HG03565 (cell line): ENCODE measurements at regions not wholly inside any gene's neighbourhood (a gene's known extent, or its start where the extent isn't known, plus 50 kb on each side); places are given as distances from the start of the nearest gene placed in this dataset.

Source experiments
- ATAC-seq: cut with Tn5 transposase; IDR thresholded peaks from one replicate; pipeline ENCODE4 v1.9.1; 2021; ENCODE audit warnings: mild to moderate bottlenecking, moderate library complexity; ENCODE audit not compliant: unreplicated experiment

GRCh38 chr5:163770625-163771024, 265.2 kb downstream of the MAT2B start:
- no peak for ATAC-seq

GRCh38 chr5:163772241-163772640, 266.8 kb downstream of the MAT2B start:
- ATAC-seq = no peak

- ATAC-seq = no peak
These were observed 267.2 kb downstream of the MAT2B start for GRCh38 chr5:163772644-163773043.

GRCh38 chr5:163773226-163773625, 267.8 kb downstream of the MAT2B start:
- no peak for ATAC-seq

GRCh38 chr5:163789870-163790269, 284.5 kb downstream of the MAT2B start:
- no peak for ATAC-seq

- ATAC-seq = no peak
These were observed 285.1 kb downstream of the MAT2B start for GRCh38 chr5:163790497-163790896.

- no peak for ATAC-seq
These were observed 289.6 kb downstream of the MAT2B start for GRCh38 chr5:163794993-163795392.

GRCh38 chr5:163807781-163808180, 302.4 kb downstream of the MAT2B start:
- ATAC-seq = no peak

- ATAC-seq = no peak
These were observed 304.1 kb downstream of the MAT2B start for GRCh38 chr5:163809473-163809872.

GRCh38 chr5:163813900-163814299, 308.5 kb downstream of the MAT2B start:
- ATAC-seq = no peak

GRCh38 chr5:163815240-163815791, 309.9 kb downstream of the MAT2B start:
- ATAC-seq = no peak

GRCh38 chr5:163821142-163821541, 315.7 kb downstream of the MAT2B start:
- no peak for ATAC-seq

GRCh38 chr5:163822548-163822947, 317.1 kb downstream of the MAT2B start:
- ATAC-seq = no peak

- ATAC-seq = no peak
These were observed 320.2 kb downstream of the MAT2B start for GRCh38 chr5:163825661-163826060.

GRCh38 chr5:163826201-163826600, 320.8 kb downstream of the MAT2B start:
- ATAC-seq = no peak

- ATAC-seq = no peak
These were observed 326.7 kb downstream of the MAT2B start for GRCh38 chr5:163832155-163832554.

GRCh38 chr5:163838738-163839137, 333.3 kb downstream of the MAT2B start:
- ATAC-seq = no peak

GRCh38 chr5:163846512-163846911, 341.1 kb downstream of the MAT2B start:
- ATAC-seq = no peak

GRCh38 chr5:163855754-163856153, 350.3 kb downstream of the MAT2B start:
- ATAC-seq = no peak

GRCh38 chr5:163861670-163862069, 356.3 kb downstream of the MAT2B start:
- no peak for ATAC-seq

- ATAC-seq = no peak
These were observed 361.9 kb downstream of the MAT2B start for GRCh38 chr5:163867324-163867723.

GRCh38 chr5:163867738-163868137, 362.3 kb downstream of the MAT2B start:
- ATAC-seq = no peak

GRCh38 chr5:163869581-163869980, 364.2 kb downstream of the MAT2B start:
- no peak for ATAC-seq
